GM12873 (cell line): ENCODE measurements at regions not wholly inside any gene's neighbourhood (a gene's known extent, or its start where the extent isn't known, plus 50 kb on each side); places are given as distances from the start of the nearest gene placed in this dataset.

Source experiments
- TF ChIP-seq, protein P1 (sequence below): IDR thresholded peaks from 2 replicates; pipeline ENCODE4 v1.5.1; 2012; ENCODE audit warnings: low read depth, mild to moderate bottlenecking, moderate library complexity, low read length, control low read depth; ENCODE audit not compliant: insufficient read depth; ENCODE audit errors: missing control alignments

GRCh38 chr10:130472236-130472635 lies 336.0 kb downstream of the GLRX3 start:
- TF ChIP-seq, protein P1, sequence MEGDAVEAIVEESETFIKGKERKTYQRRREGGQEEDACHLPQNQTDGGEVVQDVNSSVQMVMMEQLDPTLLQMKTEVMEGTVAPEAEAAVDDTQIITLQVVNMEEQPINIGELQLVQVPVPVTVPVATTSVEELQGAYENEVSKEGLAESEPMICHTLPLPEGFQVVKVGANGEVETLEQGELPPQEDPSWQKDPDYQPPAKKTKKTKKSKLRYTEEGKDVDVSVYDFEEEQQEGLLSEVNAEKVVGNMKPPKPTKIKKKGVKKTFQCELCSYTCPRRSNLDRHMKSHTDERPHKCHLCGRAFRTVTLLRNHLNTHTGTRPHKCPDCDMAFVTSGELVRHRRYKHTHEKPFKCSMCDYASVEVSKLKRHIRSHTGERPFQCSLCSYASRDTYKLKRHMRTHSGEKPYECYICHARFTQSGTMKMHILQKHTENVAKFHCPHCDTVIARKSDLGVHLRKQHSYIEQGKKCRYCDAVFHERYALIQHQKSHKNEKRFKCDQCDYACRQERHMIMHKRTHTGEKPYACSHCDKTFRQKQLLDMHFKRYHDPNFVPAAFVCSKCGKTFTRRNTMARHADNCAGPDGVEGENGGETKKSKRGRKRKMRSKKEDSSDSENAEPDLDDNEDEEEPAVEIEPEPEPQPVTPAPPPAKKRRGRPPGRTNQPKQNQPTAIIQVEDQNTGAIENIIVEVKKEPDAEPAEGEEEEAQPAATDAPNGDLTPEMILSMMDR = no peak

- TF ChIP-seq, protein P1 = no peak
These were observed 338.4 kb downstream of the GLRX3 start for GRCh38 chr10:130474591-130474990.

DNA sequence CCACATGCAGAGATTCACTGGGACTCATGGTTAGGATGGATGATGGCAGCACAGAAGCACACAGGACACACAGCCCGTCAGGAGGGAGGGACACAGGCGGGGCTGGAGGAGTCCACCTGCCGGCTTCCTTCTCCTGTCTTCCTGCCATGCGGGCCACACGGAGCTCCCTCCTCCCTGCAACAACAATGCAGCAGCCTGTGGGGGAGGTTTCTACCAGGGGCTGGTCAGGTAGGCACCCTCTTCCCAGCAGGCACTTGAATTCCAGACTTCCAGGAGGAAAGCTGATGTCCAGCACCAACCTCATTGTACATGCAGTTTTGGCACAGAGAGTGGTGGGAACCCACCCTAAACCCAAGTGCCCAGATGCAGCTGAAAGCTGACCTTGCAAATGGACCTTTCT lies 341.2 kb downstream of the GLRX3 start:
- TF ChIP-seq, protein P1 = no peak

- TF ChIP-seq, protein P1 = no peak
These were observed 343.0 kb downstream of the GLRX3 start for GRCh38 chr10:130479146-130479545.

DNA sequence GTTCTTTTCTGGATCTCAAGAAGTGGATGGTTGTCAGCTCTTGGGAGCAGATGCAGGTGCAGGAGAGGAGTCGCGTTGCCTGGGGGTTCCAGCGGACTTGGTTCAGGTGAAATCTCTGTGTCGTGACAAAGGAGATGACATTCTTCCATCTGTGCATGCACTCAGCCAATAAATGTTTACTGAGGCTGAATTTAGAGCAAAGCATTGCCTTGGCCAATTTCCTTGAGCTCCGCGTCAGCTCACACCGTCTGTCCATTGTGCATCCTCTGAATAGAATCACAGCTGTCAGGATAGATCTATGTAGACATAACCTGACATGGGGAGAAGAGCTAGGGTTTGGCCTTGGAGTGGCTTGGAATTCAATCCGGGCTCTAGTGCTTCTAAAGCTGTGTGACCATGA lies 343.7 kb downstream of the GLRX3 start:
- TF ChIP-seq, protein P1 = no peak

- TF ChIP-seq, protein P1 = no peak
These were observed 344.3 kb downstream of the GLRX3 start for GRCh38 chr10:130480491-130480890.

DNA sequence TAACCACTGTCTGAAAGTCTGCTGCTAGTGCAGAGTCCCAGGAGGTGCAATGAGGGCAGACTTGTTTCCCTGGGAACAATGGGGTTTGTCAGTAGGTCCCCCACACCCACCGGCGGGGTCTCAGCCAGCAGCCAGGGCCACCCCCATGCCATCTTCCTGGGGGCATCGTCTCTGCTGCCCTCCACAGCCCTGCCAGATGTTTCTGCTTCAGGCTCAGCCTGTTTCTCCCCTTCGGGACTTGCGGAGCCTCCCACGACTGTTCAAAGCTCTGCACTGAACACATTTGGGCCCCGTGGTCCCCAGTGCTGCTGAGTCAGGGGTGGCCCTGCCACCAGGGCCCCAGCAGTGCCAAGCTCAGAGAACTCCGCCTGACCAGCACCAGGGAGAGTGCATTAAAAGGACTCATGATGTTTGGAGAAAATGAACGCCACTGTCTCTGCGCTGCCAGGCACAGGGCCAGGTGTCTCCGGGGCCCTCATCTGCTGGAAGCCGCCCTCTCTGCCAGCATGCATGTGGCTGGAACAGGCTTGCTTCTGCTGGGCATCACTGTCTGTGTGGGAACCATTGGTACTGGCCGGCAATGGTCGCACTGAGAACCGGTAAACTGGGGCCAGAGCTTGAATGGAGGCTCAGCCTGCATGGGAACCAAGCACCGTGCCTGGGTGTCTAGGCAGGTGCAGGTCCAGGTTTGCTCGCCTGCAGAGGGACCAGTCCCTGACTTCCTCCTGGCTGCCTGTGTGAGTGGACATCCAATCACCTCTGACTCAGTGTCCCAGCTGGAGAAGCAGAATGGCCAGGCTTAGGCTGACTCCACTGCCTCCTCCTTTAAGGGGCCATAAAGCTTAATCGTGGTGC lies 345.1 kb downstream of the GLRX3 start:
- TF ChIP-seq, protein P1 = no peak
